ENCODE measurements at regions not wholly inside any gene's neighbourhood (a gene's known extent, or its start where the extent isn't known, plus 50 kb on each side); places are given as distances from the start of the nearest gene placed in this dataset.

DNA sequence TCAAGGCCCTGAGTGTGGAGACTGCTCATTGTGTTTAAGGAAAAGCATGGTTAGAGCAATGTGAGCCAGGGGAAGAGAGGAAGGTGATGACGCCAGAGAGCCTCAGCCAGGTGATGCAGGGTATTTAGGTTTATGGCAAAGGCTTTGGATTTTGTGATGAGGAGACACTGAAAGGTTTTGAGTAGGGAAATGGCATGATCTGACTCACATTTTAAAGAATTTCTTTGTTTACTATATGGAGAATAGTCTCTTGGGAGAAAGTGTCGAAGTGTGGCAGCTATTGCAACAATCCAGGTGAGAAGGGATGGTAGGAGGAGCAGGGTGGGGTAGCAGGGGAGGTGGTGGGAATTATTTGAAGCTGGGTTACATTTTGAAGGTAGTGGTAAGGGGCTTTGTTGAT lies 293.4 kb upstream of the IGFBP7 start:
- H3K4me3 ChIP-seq (ENCODE audit: low read depth, low read length), result no peak overlapping the region
- TF ChIP-seq, protein P1, sequence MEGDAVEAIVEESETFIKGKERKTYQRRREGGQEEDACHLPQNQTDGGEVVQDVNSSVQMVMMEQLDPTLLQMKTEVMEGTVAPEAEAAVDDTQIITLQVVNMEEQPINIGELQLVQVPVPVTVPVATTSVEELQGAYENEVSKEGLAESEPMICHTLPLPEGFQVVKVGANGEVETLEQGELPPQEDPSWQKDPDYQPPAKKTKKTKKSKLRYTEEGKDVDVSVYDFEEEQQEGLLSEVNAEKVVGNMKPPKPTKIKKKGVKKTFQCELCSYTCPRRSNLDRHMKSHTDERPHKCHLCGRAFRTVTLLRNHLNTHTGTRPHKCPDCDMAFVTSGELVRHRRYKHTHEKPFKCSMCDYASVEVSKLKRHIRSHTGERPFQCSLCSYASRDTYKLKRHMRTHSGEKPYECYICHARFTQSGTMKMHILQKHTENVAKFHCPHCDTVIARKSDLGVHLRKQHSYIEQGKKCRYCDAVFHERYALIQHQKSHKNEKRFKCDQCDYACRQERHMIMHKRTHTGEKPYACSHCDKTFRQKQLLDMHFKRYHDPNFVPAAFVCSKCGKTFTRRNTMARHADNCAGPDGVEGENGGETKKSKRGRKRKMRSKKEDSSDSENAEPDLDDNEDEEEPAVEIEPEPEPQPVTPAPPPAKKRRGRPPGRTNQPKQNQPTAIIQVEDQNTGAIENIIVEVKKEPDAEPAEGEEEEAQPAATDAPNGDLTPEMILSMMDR (IDR thresholded peaks at IDR 0.05; ENCODE audit: control insufficient read depth, extremely low read depth, insufficient read depth), result no peak
- DNase-seq (ENCODE audit: low read depth), result no peak

DNA sequence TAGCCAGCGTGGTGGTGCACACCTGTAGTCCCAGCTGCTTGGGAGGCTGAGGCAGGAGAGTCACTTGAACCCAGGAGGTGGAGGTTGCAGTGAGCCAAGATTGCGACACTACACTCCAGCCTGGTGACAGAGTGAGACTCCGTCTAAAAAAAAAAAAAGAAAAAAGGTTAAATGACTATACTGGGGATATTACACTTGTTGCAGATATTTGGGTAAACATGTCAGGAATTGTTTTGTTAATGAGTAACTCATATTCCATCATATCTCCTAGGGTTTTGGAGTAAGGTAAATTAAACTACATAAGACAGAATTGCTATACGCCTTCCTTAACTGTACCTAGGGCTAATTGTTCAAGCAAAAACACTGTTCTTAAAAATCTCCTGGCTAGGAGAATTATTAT lies 291.4 kb upstream of the IGFBP7 start:
- H3K4me3 ChIP-seq (ENCODE audit: low read depth, low read length), result no peak overlapping the region
- TF ChIP-seq, protein P1 (IDR thresholded peaks at IDR 0.05; ENCODE audit: control insufficient read depth, extremely low read depth, insufficient read depth), result no peak
- DNase-seq (ENCODE audit: low read depth), result no peak

DNA sequence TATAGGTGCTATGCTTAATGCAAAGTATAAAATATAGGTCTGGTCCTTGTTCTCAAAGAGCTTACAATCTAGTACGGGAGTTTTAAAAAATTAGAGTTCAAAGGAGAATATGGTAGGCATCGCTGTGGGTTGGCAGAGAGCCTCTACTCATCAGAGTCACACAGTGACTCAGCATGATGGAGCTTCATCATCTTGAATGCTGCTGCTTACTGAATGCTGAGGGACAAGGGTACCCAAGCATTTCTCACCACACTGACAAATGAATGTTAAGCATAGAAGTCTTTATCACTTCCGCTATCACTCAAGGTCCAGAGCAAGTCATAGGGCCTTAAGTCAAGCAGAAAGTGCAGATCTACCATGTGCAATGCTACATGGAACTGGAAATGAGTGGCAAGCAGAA lies 268.6 kb upstream of the IGFBP7 start:
- TF ChIP-seq, protein P1 (IDR thresholded peaks at IDR 0.05; ENCODE audit: control insufficient read depth, extremely low read depth, insufficient read depth), result no peak
- DNase-seq (ENCODE audit: low read depth), result no peak
- no peak overlapping the region for H3K4me3 ChIP-seq (ENCODE audit: low read depth, low read length)

DNA sequence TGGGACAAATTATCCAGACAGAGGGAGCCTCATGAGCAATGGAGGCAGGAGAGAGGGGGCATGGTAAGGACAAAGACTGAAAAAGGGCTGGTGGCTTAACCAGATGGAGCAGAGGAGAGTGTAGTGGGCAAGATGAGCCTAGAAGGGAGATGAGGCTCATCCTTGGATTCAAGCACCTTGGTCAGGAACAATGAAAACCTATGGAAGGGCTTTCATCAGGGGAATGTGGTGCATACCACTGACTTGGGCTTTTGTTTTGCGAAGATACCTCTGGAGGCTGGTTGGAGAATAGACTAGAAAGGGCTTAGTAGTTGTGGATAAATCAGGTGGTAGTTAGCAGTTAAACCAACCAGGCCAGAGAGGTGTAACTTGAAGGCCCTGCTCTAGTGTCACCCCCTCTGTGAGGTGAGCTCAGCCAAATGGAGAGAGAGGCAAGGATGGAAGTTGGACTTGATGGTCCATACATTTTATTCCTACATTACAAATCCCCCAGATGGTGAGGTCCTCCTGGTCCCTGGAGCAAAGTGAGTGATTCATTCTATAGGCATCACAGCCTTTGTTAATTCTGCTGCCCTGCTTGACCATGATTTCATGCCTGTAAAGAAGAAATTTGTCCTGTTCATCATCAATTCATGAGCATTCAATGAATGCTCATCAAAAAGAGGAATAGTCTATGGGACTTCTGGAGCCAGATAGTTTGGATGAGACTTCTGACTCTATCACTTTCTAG lies 264.8 kb upstream of the IGFBP7 start:
- no peak for DNase-seq (ENCODE audit: low read depth)
- TF ChIP-seq, protein P1 (IDR thresholded peaks at IDR 0.05; ENCODE audit: control insufficient read depth, extremely low read depth, insufficient read depth), result no peak

DNA sequence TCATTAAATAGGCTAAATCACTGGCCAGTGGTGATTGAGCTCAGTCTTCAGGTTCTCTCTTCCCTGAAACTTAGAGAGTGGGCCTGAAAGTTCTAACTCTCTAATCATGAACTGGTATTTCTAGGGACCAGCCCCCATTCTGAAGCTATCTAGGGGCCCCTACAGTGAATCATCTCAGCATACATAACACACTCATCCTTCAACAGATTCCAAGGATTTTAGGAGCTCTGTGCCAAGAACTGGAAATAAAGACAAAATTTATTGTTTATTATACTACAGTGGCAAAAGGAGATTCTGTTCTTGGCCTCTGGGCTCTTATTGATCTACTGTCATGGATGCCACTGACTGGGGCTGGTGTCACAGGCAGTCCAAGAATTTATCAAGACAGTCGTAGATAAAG lies 263.8 kb upstream of the IGFBP7 start:
- DNase-seq (ENCODE audit: low read depth), result no peak
- TF ChIP-seq, protein P1 (IDR thresholded peaks at IDR 0.05; ENCODE audit: control insufficient read depth, extremely low read depth, insufficient read depth), result no peak

More for the DNA sequence above, 264.8 kb upstream of the IGFBP7 start:
- H3K4me3 ChIP-seq (ENCODE audit: low read depth, low read length), result no peak overlapping the region

DNA sequence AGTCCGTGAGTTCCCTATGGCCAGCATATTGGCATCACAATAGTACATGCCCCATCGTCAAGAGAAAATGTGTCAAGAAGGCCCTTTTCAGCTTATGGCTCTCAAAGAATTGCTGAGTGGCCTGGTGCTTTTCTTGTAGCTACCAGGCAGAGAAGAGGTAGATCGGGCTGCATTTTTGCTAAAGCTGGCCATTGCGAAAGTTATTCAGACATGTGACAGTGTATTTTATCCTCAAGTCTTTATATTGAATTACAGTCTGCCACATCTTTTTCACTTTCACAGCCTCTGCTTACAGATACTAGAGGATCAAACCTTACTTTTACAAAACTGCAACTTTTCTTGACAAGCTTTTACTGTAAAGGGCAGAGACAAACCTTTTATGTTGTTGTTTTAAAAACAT lies 261.5 kb upstream of the IGFBP7 start:
- no peak overlapping the region for H3K4me3 ChIP-seq (ENCODE audit: low read depth, low read length)
- no peak for DNase-seq (ENCODE audit: low read depth)
- TF ChIP-seq, protein P1 (IDR thresholded peaks at IDR 0.05; ENCODE audit: control insufficient read depth, extremely low read depth, insufficient read depth), result no peak

More for the DNA sequence above, 263.8 kb upstream of the IGFBP7 start:
- no peak overlapping the region for H3K4me3 ChIP-seq (ENCODE audit: low read depth, low read length)

DNA sequence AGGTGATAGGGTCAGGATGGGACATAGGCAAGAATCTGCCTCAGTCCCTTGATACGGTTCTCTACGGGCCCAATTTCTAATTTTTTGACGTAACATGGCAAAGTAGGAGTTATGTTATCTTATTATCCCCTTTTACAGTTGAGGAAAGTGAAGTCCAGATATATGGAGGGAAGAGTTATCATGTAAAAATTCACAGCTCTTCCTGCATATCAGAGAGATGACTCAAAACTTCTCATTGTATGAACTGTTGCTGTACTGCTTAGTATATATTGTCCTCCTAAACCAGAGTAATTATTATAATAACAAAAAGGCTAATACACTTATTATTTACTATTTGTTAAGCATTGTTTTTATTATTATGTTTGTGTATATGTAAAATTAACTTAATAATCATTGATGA lies 260.5 kb upstream of the IGFBP7 start:
- H3K4me3 ChIP-seq (ENCODE audit: low read depth, low read length), result no peak overlapping the region
- TF ChIP-seq, protein P1 (IDR thresholded peaks at IDR 0.05; ENCODE audit: control insufficient read depth, extremely low read depth, insufficient read depth), result no peak
- DNase-seq (ENCODE audit: low read depth), result peak; percentile 7

Data from LNCaP clone FGC (cell line).